Adrenal gland (tissue), 9 donors: ENCODE measurements at regions not wholly inside any gene's neighbourhood (a gene's known extent, or its start where the extent isn't known, plus 50 kb on each side); places are given as distances from the start of the nearest gene placed in this dataset.
"Not testable (repeated sequence)": the region's sequence is repeated elsewhere in the genome, so short reads cannot be mapped to it uniquely, and the experiment has no call there.

Experiments
- DNase-seq, 7 donors: peaks; one replicate each; pipeline ENCODE4 v3.0.0-alpha.2; 2019 to 2020
- H3K27ac ChIP-seq, 5 donors: fragments of 200-600 bp; sonication (generic) in 4 of 5; 1 replicate in 3 of 5; 2 replicates in 2 of 5; pipeline versions ENCODE4 v1.5.1 to v1.8.0; 2016 to 2020; ENCODE audit warnings: mild to moderate bottlenecking in 1 of 5
- H3K27me3 ChIP-seq: fragments of 200-600 bp; 2 replicates; pipeline ENCODE4 v1.8.0; 2021
- H3K36me3 ChIP-seq, 2 donors: fragments of 200-600 bp; replicated peaks in 1 of 2; 1 replicate in 1 of 2; 2 replicates in 1 of 2; pipeline versions ENCODE4 v1.5.1 to v1.8.0; 2018 to 2022
- H3K4me1 ChIP-seq, 2 donors: fragments of 200-600 bp; replicated peaks in 1 of 2; 1 replicate in 1 of 2; 2 replicates in 1 of 2; pipeline versions ENCODE4 v1.5.1 to v1.8.0; 2018 to 2021
- H3K4me3 ChIP-seq, 4 donors: fragments of 200-600 bp; sonication (generic) in 3 of 4; one replicate each; pipeline ENCODE4 v1.5.1; 2016 to 2018
- H3K9me3 ChIP-seq, 3 donors: fragments of 200-600 bp; sonication (generic) in 1 of 3; replicated peaks in 1 of 3; 1 replicate in 2 of 3; 2 replicates in 1 of 3; pipeline versions ENCODE4 v1.5.1 to v1.8.0; 2016 to 2021
- POLR2A ChIP-seq, 2 donors: fragments of 450-650 bp; IDR thresholded peaks; one replicate each; pipeline ENCODE4 v1.6.1; 2017; ENCODE audit warnings: antibody characterized with exemption in 2 of 2, mild to moderate bottlenecking in 2 of 2, moderate library complexity in 1 of 2
- WGBS, 4 donors: extraction: QIAGEN DNeasy Blood & Tissue Kit in 2 of 4; methylation state at CpG; one replicate each; pipeline versions ENCODE4 v1.1.5 to v1.1.7; 2013 to 2017; 5-methylcytosine and 5-hydroxymethylcytosine counted together
- intact Hi-C, 2 donors: fragments of 100-400 bp; cut with DNase I; formaldehyde crosslinking; loops; one replicate each; pipeline versions ENCODE4 v1.14.1 to v1.15.0; 2022 to 2023
- TF ChIP-seq, protein P1 (sequence below), 6 experiments: fragments of 450-650 bp in 4 of 6; fragments of 200-600 bp in 2 of 6; sonication (generic) in 1 of 6; IDR thresholded peaks; 1 replicate in 5 of 6; 2 replicates in 1 of 6; pipeline versions ENCODE4 v1.5.1 to v1.8.0; 2016 to 2021; ENCODE audit warnings: antibody characterized with exemption in 6 of 6, mild to moderate bottlenecking in 2 of 6, moderate library complexity in 1 of 6
- donor health status: healthy with polysubstance abuse.
- donor health status: Bipolar disorder and iron deficiency.
- donor health status: DM: yes; HTN: yes; CAD: no.
- donor health status: DM: no; HTN: no; CAD: no.
- donor health status: DM: no; HTN: no; CAD: no.

DNA sequence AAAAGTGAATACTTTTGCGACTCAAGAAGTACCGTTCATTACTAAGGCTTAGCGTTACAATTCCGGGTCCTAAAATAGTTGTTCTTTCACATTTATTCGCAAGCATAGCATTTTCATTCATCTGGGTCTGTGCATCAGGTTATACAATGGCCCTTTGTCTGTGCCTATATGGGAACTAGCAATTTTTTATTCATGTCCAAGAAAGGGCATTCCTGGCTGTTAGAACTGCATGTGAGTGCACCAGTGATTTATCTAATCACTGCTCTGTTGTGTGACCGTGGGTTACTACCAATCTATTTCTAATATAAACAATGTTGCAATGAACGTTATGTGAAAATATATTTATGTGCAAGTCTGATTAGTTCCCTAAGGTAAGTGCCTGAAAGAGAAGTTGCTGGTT, 63.8 kb downstream of the SPANXA1 start:
- H3K36me3 ChIP-seq, H3K9me3 ChIP-seq, intact Hi-C loops, DNase-seq, H3K4me3 ChIP-seq, H3K27me3 ChIP-seq, H3K27ac ChIP-seq, H3K4me1 ChIP-seq: not testable (repeated sequence)
- 71 to 100% methylated on average over 1 of the region's 7 CpGs; no CpG with 5 or more reads in 2 of the 4 donors for WGBS, 4 donors

DNA sequence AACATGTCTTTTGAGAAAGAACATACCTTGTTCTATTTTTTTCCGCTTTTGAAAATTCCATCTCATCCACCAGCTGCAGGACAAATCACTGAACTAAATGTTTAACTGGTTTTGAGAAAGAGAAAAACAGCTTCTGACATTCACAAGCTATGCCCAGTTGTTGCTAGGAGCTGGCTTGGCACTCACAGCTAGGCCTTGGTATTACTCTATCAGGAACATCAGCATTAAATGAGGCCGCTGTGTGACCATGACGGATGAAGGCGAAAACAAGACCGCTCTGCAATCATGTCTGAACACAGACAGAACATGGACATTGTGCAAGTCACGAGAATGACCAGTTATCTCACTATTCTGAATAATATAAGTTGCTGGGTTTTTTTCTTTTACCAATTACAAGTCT, 108.8 kb downstream of the SPANXA1 start:
- intact Hi-C loops, H3K36me3 ChIP-seq, H3K27me3 ChIP-seq, DNase-seq, H3K9me3 ChIP-seq, H3K27ac ChIP-seq, H3K4me3 ChIP-seq, H3K4me1 ChIP-seq: not testable (repeated sequence)
- WGBS, 4 donors: 79 to 84% methylated on average over 3 to 4 of the region's 6 CpGs; no CpG with 5 or more reads in 2 of the 4 donors

DNA sequence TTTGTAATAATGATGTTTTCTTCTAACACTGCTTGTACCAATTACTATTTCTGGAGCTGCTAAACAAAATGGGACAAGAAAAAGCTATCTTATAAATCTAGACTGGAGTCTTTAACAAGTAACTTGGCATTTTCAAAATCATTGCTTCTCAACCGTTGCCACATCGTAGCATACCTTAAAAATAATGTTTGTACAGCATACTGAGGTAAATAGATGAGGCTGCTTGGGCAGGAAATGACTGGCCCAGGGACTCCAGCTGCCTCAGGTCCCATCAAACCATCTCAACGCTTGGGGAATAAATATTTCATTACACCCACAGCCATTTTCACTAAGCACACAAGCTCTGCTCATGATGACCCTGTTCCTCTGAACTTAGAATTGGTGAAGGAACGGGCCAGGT, 115.1 kb downstream of the SPANXA1 start:
- H3K4me3 ChIP-seq: no peak overlapping the region
- no peaks in the 10 kb centered on the region for H3K9me3 ChIP-seq
- DNase-seq: no peak
- WGBS, 4 donors: 50 to 70% (median 59%) methylated on average over 4 of the region's 4 CpGs
- H3K4me1 ChIP-seq: no peaks in the 10 kb centered on the region
- H3K36me3 ChIP-seq: no peaks in the 10 kb centered on the region
- H3K27ac ChIP-seq: no peak overlapping the region
- no peaks in the 10 kb centered on the region for H3K27me3 ChIP-seq
- intact Hi-C loops: no loop called here
- TF ChIP-seq, protein P1, sequence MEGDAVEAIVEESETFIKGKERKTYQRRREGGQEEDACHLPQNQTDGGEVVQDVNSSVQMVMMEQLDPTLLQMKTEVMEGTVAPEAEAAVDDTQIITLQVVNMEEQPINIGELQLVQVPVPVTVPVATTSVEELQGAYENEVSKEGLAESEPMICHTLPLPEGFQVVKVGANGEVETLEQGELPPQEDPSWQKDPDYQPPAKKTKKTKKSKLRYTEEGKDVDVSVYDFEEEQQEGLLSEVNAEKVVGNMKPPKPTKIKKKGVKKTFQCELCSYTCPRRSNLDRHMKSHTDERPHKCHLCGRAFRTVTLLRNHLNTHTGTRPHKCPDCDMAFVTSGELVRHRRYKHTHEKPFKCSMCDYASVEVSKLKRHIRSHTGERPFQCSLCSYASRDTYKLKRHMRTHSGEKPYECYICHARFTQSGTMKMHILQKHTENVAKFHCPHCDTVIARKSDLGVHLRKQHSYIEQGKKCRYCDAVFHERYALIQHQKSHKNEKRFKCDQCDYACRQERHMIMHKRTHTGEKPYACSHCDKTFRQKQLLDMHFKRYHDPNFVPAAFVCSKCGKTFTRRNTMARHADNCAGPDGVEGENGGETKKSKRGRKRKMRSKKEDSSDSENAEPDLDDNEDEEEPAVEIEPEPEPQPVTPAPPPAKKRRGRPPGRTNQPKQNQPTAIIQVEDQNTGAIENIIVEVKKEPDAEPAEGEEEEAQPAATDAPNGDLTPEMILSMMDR (IDR thresholded peaks at IDR 0.05): no peak
- no peak for TF ChIP-seq POLR2A (IDR thresholded peaks at IDR 0.05)

DNA sequence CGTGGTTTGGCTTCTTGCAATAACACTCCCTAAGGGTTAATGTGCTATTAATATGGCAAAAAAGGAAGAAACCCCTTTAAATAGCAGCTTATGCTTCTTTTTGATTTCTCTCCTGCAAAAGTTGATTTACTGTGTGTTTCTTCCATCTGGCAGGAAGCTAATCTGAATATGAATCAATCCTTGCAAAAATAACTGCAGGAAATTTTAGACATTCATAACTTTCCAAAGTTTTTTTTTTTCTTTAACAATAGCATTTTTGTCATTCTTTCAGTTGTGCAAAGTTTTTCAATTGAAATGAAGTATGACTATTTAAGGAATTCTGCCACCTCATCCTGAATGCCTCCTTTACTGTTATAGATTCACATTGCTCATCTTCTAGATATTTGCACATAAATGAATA, 115.6 kb downstream of the SPANXA1 start:
- Histone ChIP-seq H3K4me1 (no peaks in the 10 kb centered on the region), H3K9me3 (no peaks in the 10 kb centered on the region), H3K4me3 (no peak overlapping the region), H3K27ac (no peak overlapping the region), H3K27me3 (no peaks in the 10 kb centered on the region), H3K36me3 (no peaks in the 10 kb centered on the region)
- WGBS, 4 donors: 4 to 29% (median 20%) methylated on average over 1 of the region's 1 CpG
- TF ChIP-seq, protein P1 (IDR thresholded peaks at IDR 0.05): no peak
- no peak for TF ChIP-seq POLR2A (IDR thresholded peaks at IDR 0.05)
- intact Hi-C loops: no loop called here
- no peak for DNase-seq

DNA sequence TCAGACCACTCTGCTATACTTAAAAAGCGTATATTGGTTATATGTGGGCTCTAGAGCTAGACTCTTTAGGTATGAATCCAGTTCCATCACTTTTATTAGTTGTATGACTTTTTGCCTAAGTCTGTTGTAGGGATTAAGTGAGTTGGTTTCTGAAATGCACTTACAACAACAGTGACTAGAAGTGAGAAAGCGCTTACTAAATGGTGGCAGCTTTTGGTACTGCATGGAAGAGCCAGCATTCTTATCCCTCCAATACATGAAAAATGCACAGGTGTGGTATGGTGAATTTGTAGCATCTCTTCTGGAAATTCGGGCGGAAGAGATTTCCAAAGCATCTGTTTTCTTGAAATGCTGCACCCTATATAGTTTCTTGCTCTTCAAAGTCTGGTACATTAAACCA, 117.1 kb downstream of the SPANXA1 start:
- H3K4me1 ChIP-seq: no peaks in the 10 kb centered on the region
- no peaks in the 10 kb centered on the region for H3K27me3 ChIP-seq
- intact Hi-C loops: no loop called here
- H3K36me3 ChIP-seq: no peaks in the 10 kb centered on the region
- no peak overlapping the region for H3K27ac ChIP-seq
- H3K9me3 ChIP-seq: no peaks in the 10 kb centered on the region
- 54 to 76% (median 70%) methylated on average over 4 of the region's 4 CpGs for WGBS, 4 donors
- DNase-seq: no peak
- no peak for TF ChIP-seq POLR2A (IDR thresholded peaks at IDR 0.05)
- TF ChIP-seq, protein P1 (IDR thresholded peaks at IDR 0.05): peak in 1 of 6 experiments; percentile 12
- no peak overlapping the region for H3K4me3 ChIP-seq
